ENCODE measurements at regions not wholly inside any gene's neighbourhood (a gene's known extent, or its start where the extent isn't known, plus 50 kb on each side); places are given as distances from the start of the nearest gene placed in this dataset.

DNA sequence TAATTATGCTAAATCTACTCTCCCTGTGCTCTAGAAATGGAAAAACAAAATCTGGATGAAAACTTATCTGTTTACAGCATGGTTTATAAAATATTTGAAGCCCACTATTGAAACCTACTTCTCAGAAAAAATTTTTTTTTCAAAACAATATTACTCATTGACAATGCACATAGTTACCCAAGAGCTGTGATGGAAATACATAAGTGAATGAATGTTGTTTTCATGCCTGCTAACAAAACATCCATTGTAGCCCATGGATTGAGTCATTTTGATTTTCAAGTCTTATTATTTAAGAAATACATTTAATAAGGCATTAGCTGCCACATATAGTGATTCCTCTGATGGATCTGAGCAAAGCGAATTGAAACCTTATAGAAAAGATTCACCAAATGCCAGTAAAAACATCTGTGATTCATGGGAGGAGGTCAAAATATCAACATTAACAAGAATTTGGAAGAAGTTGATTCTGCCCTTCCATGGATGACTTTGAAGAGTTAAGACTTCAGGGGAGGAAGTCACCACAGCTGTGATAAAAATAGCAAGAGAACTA lies 144.7 kb upstream of the HHIP start:
- Histone ChIP-seq H3K4me1 (ENCODE audit: insufficient read depth, low read length) (no peaks in the 10 kb centered on the region), H2BK5ac (ENCODE audit: insufficient read length, low read length) (no peak overlapping the region), H3K23ac (ENCODE audit: insufficient read length, low read depth, low read length) (no peak overlapping the region), H2AFZ (ENCODE audit: low read length) (no peak overlapping the region), H3K4me2 (ENCODE audit: insufficient read depth, insufficient read length, low read length) (no peak overlapping the region), H3K9me3 (ENCODE audit: control insufficient read depth, low read depth, low read length) (no peaks in the 10 kb centered on the region), H4K20me1 (ENCODE audit: control insufficient read depth, insufficient read depth, insufficient read length) (no peaks in the 10 kb centered on the region), H3K9ac (ENCODE audit: extremely low read depth, insufficient read length, low read length) (no peak overlapping the region), H3K4ac (ENCODE audit: low read depth, low read length) (no peak overlapping the region), H3K14ac (ENCODE audit: insufficient read depth, low read length) (no peak overlapping the region), H3K79me1 (ENCODE audit: insufficient read depth, low read depth, low read length, poor library complexity, severe bottlenecking) (no peaks in the 10 kb centered on the region), H4K5ac (ENCODE audit: insufficient read length, low read depth, low read length) (no peak overlapping the region), H3K27me3 (ENCODE audit: insufficient read depth, low read length) (no peaks in the 10 kb centered on the region), H2BK15ac (ENCODE audit: low read depth, low read length) (no peak overlapping the region), H2BK20ac (ENCODE audit: low read depth, low read length, poor library complexity, severe bottlenecking) (no peak overlapping the region), H3K23me2 (ENCODE audit: insufficient read length, low read depth, low read length, poor library complexity, severe bottlenecking) (no peaks in the 10 kb centered on the region), H3K56ac (ENCODE audit: insufficient read length, low read depth, low read length) (no peak overlapping the region), H2BK120ac (ENCODE audit: low read depth, low read length, poor library complexity, severe bottlenecking) (no peak overlapping the region), H3K18ac (ENCODE audit: insufficient read length, low read depth, low read length) (no peak overlapping the region), H3T11ph (ENCODE audit: low read length) (no peak overlapping the region), H2BK12ac (ENCODE audit: insufficient read length, low read depth, low read length) (no peak overlapping the region), H3K79me2 (ENCODE audit: insufficient read depth, low read length) (no peaks in the 10 kb centered on the region), H4K91ac (ENCODE audit: insufficient read length, low read depth, low read length) (no peak overlapping the region), H4K8ac (replicated peaks; ENCODE audit: insufficient read length, low read depth, low read length) (no peak overlapping the region), H2AK5ac (ENCODE audit: insufficient read length, low read length) (no peak overlapping the region), H3K27ac (ENCODE audit: insufficient read length, low read depth, low read length) (no peak overlapping the region)
- no peak overlapping the region for H3K4me3 Mint-ChIP-seq
- no peaks in the 10 kb centered on the region for H3K36me3 Mint-ChIP-seq (ENCODE audit: insufficient read depth in 1 of 3, low read depth in 3 of 3)
- H3K27ac Mint-ChIP-seq = no peak overlapping the region
- H3K4me1 Mint-ChIP-seq = no peaks in the 10 kb centered on the region
- no peak for DNase-seq
- no peaks in the 10 kb centered on the region for H3K27me3 Mint-ChIP-seq (ENCODE audit: low read depth)
- no CpG with 5 or more reads among the region's 1 CpG for WGBS (ENCODE audit: extremely low coverage, insufficient read length, low lambda C conversion rate)
- no peaks in the 10 kb centered on the region for H3K9me3 Mint-ChIP-seq
- TF ChIP-seq, protein P1, sequence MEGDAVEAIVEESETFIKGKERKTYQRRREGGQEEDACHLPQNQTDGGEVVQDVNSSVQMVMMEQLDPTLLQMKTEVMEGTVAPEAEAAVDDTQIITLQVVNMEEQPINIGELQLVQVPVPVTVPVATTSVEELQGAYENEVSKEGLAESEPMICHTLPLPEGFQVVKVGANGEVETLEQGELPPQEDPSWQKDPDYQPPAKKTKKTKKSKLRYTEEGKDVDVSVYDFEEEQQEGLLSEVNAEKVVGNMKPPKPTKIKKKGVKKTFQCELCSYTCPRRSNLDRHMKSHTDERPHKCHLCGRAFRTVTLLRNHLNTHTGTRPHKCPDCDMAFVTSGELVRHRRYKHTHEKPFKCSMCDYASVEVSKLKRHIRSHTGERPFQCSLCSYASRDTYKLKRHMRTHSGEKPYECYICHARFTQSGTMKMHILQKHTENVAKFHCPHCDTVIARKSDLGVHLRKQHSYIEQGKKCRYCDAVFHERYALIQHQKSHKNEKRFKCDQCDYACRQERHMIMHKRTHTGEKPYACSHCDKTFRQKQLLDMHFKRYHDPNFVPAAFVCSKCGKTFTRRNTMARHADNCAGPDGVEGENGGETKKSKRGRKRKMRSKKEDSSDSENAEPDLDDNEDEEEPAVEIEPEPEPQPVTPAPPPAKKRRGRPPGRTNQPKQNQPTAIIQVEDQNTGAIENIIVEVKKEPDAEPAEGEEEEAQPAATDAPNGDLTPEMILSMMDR (conservative IDR thresholded peaks at IDR 0.05) = no peak
